NOMO-1 (cell line): ENCODE measurements at regions not wholly inside any gene's neighbourhood (a gene's known extent, or its start where the extent isn't known, plus 50 kb on each side); places are given as distances from the start of the nearest gene placed in this dataset.
"Not testable (repeated sequence)": the region's sequence is repeated elsewhere in the genome, so short reads cannot be mapped to it uniquely, and the experiment has no call there.

Experiments used
- DNase-seq, 2 experiments: peaks; one replicate each; lab custom pipeline; 2025; ENCODE audit not compliant: unreplicated experiment in 2 of 2; lab: John Stamatoyannopoulos, UW

DNA sequence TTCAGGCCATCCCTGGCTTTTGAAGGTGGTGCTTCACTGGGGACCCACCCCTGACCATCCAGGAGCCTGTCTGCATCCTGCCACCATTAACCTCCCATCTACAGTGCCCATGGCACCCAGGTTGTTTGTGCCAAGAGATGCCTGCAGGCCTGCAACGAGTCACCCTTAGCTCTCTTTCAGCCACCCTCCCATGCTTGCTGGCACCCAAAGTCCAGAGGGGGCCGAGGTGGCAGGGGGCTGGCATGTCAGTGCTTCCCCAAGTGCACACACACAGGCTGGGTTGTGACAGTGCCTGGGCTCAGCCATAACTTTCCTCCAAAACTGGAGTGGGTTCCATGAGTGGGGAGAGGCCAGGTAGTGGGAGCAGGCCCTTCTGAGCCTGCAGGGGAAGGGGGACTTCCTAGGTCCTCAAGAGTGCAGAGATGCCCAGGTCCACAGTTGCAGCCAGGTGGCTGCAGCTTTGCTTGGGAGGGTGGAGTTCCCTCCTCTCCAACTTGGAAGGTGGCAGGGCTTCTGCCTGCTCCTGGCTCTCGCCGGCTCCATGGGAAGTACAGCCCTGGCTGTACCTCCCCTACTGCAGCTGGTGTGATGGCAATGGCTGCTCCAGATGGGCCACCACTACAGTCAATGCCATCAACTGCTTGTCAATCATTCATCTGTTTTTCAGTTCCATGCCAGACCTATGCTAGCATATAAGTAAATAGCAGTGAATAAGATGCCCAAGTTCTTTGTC, 235.9 kb upstream of the GIMD1 start:
- no peak for DNase-seq

DNA sequence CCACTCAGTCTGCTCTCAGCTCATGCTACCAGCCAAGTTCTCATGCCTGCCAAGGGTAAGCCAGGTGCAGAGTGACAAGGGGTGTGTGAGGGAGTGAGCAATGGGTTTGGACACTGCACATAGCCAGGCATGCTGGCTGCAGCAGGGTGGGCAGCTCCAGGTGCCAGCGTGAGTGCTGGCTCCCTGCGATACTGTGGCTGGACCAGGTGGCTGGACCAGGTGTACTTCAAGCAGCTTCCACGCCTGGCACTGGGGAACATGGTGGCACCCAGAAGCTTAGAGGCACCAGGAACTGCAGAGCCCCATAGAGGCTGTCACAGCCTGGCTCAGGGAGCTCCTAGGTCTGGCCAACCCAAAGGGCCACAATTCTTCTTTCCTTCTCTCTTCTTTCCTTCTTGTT, 234.9 kb upstream of the GIMD1 start:
- DNase-seq: no peak

DNA sequence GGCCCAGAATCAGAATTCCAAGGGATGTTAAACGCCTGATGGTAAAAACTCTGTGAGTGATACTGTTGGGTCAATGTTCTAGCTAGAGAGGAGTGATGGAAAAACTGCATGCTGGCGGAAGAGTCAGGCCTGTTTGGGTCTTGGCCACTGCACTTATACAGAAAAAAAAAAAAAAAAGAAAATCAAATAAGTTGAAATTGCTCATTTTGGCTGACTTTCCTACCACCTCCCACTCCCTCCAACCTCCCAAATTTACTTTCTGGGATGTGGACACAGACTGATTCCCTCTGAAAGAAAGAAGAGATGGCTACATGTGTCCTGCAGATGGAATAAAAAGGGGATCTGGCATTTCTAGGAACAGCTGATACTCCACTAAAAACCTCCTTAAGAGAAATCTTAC, 234.1 kb upstream of the GIMD1 start:
- DNase-seq: no peak

DNA sequence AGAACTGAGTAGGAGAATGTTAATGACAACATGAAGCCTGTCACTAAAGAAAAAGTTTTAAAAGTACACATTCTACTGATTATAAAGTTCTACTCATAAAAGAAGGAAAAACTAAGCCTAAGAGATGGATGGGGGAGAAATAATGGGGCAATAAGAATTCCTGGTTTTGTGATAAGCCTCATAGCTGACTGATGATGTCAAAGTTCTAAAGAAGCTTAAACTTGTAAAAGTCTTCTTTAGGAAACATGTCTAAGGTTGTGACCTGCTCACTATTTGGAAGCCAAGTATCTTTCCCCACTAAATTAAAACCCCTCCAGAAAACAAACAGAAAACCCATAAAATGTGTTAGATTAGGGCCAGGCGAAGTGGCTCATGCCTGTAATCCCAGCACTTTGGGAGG, 232.9 kb upstream of the GIMD1 start:
- DNase-seq: no peak

DNA sequence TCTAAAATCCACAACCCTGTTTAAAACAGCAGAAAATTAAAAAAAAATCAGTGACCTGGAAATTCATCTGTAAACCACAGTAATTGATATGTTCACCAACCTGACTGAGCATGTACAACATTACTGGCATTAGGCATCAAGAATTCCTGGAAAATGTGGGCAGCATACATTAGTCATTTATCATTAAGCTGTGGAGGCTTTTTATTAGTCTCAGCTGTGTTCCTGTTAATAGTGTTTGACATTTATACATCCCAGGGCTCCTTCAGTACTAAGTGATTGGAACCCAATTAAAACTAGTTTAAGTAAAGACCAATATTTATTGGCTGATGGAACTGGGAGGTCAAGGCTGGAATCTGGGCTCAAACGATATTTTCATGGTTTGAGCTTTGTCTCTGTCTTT, 227.3 kb upstream of the GIMD1 start:
- DNase-seq: no peak

DNA sequence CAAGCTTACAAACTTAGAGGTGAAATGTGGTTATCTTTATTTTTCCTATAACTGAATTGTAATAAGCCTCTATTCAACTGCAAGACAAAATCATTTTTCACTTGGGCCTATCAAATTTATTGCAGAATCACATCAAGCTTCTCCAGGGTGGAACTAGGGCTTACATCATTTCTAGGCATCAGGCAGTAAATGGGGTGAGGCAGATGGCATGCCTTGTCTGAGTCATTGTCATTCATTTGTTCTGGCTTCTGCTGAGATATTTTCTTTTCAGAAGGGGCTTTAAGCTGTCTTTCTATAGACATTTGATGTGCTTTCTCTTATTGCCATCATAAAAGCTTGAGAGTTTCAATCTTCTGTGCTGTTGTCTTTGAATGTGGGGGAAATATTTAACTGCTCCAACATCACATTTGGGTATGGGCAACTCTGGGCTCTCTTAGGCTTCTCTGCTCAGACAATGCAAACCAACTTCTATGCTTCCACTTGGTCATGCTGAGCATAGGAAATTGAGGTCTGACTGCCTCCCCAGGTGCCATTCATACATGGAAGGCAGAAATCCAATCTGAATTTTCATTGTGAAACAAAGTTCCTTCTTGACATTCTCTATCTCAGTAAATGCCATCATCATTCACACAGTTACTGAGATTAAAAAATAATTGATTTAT, 225.8 kb upstream of the GIMD1 start:
- no peak for DNase-seq

DNA sequence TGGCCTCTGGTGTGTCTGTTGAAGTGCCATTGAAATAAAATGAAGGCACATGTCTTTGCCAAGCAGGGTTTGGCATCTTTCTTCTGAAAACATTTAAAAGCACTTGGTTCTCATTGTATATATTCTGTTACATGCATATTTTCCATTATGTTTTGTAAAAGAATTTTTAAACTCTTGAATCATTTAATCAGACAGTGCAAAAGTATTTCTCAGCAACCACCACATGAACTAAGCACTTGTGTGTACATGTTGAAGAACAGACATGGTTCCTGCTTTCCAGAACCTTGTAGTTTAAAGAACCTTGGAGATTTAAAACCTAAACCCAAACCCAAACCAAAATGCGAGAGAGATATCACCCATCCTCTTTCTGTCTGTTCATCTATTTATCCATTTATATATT, 220.3 kb upstream of the GIMD1 start:
- no peak for DNase-seq

DNA sequence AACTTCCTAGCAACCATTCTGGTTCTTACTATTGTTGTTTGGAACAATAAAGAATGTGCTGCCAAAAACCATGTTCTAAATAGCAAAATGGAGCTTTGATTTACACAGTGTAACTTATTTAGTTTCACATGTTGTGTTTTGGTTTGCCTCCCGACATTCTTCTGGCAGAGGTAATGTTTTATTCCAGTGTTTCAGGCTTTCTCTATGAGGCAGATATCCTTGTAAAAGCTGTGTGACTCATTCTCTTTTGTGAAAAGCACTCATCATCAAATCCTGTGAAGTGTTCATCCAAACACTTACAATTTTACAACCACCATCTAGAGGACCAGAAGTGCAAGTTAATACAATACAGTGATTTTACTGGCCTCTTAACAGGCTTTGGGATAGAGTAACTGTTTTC, 219.0 kb upstream of the GIMD1 start:
- no peak for DNase-seq

DNA sequence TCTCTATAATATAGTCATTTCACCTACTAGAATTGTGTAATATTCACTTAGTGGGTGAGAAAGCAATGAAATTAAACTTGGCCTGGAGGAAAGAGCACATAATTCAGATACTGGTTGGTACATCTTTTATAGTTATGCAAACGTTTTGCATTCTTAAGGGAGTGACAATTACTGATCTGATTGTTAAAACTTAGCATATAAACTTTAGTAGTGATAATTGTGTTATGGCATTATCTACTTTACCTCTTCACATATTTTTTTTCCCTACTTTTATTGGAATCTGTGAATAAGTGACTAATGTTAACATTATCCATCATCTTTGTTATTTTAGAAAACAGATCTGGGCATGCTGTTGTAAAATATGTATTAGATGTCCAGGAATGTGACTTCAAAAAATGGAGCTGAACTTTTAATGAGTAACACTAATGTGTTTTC, 217.4 kb upstream of the GIMD1 start:
- no peak for DNase-seq

DNA sequence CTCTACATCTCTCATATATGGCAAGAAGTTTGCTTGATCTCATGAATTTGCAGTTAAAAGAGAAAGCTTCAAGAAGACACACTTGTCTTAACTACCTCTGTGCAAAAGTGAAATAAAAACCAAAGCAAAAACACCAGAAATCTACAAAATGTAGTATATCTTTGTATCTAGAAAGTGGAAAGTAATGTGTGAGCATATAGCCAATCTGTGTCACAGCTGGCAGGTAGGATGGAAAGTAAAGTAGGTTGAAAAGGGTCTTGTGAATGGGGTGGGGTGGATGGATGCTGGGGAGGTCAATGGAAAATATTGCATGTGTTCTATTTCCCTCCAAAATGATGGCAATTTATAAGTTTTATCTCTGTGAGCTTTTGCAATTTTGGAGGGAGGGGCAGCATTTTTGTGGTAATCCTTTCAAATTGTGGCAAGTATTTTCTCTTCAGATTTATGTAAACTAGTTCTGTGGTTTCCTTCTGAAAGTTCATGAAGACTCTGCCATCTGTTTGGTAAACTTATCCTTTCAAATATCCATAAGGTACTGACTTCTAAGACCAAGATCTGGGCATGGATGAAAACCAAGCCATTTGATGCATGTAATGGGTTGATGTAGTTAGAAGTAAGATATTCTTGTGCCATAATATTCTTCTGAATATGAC, 215.9 kb upstream of the GIMD1 start:
- DNase-seq: no peak

DNA sequence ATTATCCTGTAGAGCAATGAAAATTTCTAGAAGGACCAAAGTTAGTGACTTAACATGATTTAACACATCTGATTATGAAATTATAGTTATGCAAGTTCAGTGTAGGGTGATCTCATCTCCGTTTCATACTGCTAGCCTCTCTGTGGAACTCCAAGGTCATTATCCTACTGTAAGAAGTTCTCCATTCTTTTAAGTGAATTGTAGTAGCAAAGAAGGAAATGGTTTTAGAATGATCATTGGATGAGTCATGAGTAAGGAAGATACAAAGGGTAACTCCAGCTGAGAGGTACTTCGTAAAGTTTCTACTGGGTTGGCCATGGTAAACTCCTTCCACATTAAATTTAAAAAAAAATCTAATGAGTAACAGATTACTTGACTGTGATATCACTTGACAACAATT, 215.0 kb upstream of the GIMD1 start:
- peak; percentile 63 to 97 for DNase-seq

DNA sequence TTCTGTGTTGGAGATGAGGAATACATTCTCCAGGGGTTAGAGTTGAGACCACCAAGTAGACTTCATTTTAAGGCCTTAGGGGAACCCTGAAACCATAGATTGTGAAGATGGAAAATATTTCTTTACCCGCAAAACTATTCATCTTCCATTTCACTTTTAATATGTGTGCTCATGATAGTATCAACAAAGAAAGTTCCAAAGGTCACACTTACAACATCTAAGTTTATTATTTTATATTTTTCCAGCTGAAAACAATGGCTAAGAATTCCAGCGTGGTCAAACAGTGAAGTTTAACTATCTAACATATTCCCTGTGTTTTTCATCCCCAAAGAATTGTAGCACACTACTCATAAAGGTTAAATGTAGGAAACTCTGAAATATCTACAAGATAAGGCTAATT, 214.5 kb upstream of the GIMD1 start:
- DNase-seq: no peak

DNA sequence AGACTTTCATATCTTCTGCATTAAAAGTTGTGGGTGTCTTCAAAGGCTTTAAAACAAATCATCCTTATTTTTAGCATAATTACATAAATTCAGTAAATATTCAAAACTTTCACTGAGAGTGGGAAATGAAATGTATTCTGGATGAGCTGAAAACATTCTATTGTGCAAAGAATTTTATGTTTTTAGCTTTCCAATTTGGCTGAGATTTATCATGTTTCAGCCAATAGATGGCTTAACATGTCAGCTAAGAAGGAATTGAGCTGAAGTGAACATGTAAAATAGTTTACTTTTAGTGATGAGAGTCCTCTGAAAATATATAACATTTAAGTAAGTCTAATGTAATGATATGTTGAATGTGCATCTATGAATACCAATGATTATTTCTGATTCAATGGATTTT, 213.5 kb upstream of the GIMD1 start:
- no peak for DNase-seq

DNA sequence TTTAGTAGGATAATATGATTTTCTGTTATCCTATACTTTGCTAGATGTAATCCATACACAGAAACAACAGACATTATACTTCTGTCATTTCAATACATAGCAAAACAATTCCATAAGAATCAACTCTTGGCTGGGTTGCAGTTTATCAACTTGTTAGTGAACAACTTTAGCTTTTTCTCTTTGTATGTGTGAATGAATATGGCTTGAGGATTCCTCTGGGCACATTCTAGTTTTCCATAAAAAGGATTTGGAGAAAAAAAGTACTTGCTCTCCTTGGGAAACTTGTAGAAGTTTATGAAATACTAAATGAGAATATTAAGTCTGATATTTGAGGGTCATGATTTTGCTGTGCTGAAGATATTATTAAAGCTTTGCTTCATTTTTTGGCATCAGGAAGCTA, 210.7 kb upstream of the GIMD1 start:
- DNase-seq: no peak

DNA sequence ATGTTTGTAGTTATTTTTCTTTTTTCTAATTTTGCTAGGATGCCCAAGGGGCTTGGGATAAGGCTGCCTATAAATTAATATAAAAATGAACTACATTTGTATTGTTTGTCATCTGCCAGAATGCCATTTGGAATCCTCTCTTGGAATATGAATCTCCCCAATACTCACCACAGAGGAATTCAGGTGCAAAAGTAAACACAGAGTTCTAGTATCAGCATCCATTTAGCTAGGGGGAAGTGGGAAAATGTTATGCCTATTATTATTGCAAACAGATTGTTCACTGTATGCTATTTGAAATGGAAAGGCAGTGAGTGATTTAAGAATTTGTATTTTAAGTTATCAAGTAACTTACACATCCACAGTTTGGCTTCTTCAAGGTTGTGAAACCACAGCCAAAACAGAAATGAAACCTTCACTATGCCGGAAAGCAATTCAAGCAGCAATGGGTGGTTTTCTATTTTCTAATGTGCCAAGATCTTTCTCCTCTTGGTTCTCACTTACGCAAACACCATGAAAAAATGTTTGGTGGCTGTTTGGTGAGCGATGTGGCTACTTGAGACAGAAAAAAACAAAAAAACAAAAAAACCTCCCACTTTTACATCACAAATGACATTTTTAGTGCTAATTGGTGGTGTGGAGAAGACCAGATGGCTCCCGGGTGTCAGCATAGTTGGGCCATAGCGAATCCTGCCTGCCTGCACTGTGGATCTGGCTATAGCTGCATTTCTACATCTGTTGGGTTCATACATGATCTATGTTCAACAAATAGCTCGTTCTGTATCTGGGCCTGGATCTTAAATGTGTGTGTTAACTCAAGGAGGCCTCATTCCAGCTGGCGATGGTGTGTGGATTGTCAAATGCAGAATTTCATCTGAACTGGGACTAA, 200.8 kb upstream of the GIMD1 start:
- DNase-seq: peak in 1 of 2 experiments; percentile 18

DNA sequence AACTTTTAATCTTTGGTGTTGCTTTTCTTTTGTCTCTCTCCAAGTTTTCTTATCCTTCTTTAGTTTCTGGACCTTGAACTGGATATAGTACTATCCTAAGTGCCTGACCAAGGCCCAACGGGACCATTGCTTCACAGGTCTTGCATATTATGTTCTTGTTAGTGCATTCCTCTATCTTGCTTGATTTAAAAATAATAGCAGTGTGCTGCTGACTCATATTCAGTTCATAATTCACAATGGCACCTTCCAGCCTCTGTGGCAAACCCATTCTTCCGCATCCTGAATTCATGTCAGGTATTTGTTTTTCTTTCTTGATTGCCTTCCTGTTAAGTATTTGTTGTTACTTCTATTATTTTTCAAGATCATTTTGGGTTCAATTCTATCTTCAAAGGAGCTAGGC, 197.1 kb upstream of the GIMD1 start:
- no peak for DNase-seq

DNA sequence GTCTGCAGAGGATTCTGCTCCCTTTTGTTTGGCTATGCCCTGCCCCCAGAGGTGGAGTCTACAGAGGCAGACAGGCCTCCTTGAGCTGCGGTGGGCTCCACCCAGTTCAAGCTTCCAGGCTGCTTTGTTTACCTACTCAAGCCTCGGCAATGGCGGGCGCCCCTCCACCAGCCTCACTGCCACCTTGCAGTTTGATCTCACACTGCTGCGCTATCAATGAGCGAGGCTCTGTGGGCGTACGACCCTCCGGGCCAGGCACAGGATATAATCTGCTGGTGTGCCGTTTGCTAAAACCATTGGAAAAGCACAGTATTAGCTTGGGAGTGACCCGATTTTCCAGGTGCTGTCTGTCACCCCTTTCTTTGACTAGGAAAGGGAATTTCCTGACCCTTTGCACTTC, 195.1 kb upstream of the GIMD1 start:
- DNase-seq: not testable (repeated sequence)

DNA sequence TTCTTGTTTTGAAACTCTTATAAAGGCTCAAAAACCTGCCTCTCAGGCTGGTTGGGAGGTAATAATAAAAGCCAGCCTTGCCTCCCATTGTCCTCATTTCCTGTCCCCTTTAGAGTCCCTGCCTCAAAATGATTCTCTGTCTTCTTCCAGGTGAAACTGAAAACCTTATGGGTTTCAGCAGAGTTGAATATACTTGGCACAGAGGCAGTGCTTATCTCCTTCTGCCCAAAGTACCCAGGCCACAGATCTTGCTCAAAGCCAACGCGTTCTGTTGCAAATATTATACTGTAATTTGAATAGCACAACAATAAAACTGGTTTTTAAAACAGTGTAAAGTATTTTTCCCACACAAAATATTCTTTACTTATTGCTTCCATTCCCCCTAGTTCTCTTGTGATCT, 183.1 kb upstream of the GIMD1 start:
- DNase-seq: no peak

DNA sequence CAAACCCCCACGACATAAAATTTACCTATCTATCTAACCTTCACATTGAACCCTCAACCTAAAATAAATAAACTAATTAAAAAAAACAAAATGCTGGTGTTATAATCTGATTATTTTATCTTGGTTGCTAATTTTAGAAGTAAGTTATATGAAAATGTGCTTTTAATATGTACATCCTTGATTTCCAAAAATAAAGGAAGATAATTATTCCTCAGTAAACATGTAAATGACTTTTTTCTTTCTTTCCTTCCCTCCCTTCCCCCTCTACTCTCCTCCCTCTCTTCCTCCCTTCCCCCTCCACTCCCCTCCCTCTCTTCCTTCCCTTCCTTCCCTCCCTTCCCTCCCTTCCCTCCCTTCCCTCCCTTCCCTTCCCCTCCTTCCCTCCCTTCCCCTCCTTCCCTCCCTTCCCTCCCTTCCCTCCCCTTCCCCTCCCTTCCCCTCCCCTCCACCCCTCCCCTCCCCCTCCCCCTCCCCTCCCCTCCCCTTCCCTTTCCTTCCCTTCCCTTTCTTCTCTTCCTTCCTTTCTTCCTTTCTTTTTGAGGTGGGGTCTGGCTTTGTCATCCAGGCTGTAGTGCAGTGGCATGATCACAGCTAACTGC, 180.0 kb upstream of the GIMD1 start:
- no peak for DNase-seq

DNA sequence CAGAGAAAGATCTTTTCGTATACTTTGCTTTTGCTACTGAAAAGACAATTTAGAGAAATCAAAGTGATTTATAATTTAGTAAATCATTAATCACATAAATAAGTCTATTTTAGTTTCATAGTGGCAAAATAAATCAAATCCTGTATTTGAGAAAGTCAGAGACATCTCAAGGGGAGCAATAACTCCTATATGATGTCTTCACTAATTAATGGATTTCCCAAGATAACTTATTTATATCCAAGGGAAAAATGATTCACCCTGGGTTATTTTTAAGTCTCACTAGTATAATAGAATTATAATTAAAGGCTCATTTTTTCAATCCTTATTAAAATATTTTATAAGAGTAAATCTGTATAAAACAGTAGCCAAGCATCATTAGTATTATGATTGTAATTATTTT, 177.8 kb upstream of the GIMD1 start:
- no peak for DNase-seq

DNA sequence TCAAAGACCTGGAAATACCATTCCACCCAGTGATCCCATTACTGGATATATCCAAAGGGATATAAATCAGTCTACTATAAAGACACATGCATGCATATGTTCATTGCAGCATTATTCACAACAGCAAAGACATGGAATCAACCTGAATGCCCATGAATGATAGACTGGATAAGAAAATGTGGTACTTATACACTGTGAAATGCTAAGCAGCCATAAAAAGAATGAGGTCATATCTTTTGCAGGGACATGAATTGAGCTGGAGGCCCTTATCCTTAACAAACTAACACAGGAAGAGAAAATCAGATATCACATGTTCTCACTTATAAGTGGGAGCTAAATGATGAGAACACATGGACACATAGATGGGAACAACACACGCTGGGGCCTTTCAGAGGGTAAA, 174.0 kb upstream of the GIMD1 start:
- DNase-seq: not testable (repeated sequence)
